WTC11 (cell line): ENCODE measurements at regions not wholly inside any gene's neighbourhood (a gene's known extent, or its start where the extent isn't known, plus 50 kb on each side); places are given as distances from the start of the nearest gene placed in this dataset.

ENCODE experiments used
- CTCF ChIP-seq: fragments of 200-600 bp; IDR thresholded peaks from 2 replicates; pipeline ENCODE4 v1.8.0; 2022; ENCODE audit warnings: antibody characterized with exemption
- TF ChIP-seq, protein P1 (sequence below): sonication (generic); formaldehyde crosslinking; IDR thresholded peaks from 2 replicates; pipeline ENCODE4 v1.8.0; 2022; ENCODE audit warnings: missing genetic modification reagents

DNA sequence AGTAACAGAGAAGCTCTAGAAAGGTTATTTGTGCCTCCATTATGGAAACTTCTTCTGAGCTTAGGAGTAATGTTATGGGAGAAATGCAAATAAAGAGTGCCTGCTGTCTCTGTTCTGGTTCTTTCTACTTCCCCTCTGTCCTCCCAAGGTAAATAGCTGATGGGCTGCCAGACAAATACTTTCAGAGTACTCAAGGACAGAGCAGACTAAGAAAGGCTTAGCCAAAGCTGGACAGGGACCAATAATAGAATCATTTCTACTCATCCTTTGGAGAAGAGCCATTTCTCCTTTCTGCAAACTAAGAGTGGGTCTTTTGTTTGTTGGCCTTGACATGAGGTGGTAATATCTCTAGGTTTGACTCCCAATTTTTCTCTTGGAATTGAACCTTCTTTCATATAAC lies 136.1 kb downstream of the MID1IP1 start:
- no peak for TF ChIP-seq CTCF
- TF ChIP-seq, protein P1, sequence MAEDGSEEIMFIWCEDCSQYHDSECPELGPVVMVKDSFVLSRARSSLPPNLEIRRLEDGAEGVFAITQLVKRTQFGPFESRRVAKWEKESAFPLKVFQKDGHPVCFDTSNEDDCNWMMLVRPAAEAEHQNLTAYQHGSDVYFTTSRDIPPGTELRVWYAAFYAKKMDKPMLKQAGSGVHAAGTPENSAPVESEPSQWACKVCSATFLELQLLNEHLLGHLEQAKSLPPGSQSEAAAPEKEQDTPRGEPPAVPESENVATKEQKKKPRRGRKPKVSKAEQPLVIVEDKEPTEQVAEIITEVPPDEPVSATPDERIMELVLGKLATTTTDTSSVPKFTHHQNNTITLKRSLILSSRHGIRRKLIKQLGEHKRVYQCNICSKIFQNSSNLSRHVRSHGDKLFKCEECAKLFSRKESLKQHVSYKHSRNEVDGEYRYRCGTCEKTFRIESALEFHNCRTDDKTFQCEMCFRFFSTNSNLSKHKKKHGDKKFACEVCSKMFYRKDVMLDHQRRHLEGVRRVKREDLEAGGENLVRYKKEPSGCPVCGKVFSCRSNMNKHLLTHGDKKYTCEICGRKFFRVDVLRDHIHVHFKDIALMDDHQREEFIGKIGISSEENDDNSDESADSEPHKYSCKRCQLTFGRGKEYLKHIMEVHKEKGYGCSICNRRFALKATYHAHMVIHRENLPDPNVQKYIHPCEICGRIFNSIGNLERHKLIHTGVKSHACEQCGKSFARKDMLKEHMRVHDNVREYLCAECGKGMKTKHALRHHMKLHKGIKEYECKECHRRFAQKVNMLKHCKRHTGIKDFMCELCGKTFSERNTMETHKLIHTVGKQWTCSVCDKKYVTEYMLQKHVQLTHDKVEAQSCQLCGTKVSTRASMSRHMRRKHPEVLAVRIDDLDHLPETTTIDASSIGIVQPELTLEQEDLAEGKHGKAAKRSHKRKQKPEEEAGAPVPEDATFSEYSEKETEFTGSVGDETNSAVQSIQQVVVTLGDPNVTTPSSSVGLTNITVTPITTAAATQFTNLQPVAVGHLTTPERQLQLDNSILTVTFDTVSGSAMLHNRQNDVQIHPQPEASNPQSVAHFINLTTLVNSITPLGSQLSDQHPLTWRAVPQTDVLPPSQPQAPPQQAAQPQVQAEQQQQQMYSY (CRISPR knock-in tag): no peak
